HepG2 (cell line): ENCODE measurements at regions not wholly inside any gene's neighbourhood (a gene's known extent, or its start where the extent isn't known, plus 50 kb on each side); places are given as distances from the start of the nearest gene placed in this dataset.

Experiments
- KDM2A ChIP-seq: sonication (generic); formaldehyde crosslinking; IDR thresholded peaks from 2 replicates; pipeline ENCODE4 v1.4.0; 2020; ENCODE audit warnings: low read depth, missing genetic modification reagents, borderline replicate concordance
- KMT2B ChIP-seq: IDR thresholded peaks from 2 replicates; pipeline ENCODE4 v1.6.1; 2016; ENCODE audit warnings: missing genetic modification reagents, missing compliant biosample characterization
- MBNL3 ChIP-seq: fragments of 250-450 bp; sonication (Bioruptor Pico); conservative IDR thresholded peaks from 2 replicates; pipeline ENCODE4 v1.8.0; 2022; ENCODE audit warnings: mild to moderate bottlenecking, inconsistent platforms
- PPARG ChIP-seq: conservative IDR thresholded peaks from 2 replicates; pipeline ENCODE4 v1.6.1; 2016; ENCODE audit warnings: missing biosample characterization, missing genetic modification reagents
- RAD21 ChIP-seq: fragments of 450-650 bp; formaldehyde crosslinking; IDR thresholded peaks from 2 replicates; pipeline ENCODE4 v1.5.0; 2020; ENCODE audit warnings: mild to moderate bottlenecking
- THAP9 ChIP-seq: sonication (generic); formaldehyde crosslinking; IDR thresholded peaks from 2 replicates; pipeline ENCODE4; 2020; ENCODE audit warnings: missing genetic modification reagents, mild to moderate bottlenecking, borderline replicate concordance
- ZNF784 ChIP-seq: sonication (generic); formaldehyde crosslinking; IDR thresholded peaks from 2 replicates; pipeline ENCODE4 v1.5.1; 2020; ENCODE audit warnings: missing genetic modification reagents, mild to moderate bottlenecking, borderline replicate concordance
- TF ChIP-seq, protein P1 (sequence below): sonication (generic); IDR thresholded peaks from 2 replicates; pipeline ENCODE4 v1.6.1; 2016; ENCODE audit warnings: low read depth, borderline replicate concordance
- TF ChIP-seq, protein P2 (sequence below): sonication (generic); formaldehyde crosslinking; conservative IDR thresholded peaks from 2 replicates; pipeline ENCODE4 v1.5.0; 2020; ENCODE audit warnings: missing genetic modification reagents
- TF ChIP-seq, protein P3 (sequence below): sonication (generic); formaldehyde crosslinking; IDR thresholded peaks from 2 replicates; pipeline ENCODE4 v1.4.0; 2020; ENCODE audit warnings: mild to moderate bottlenecking, missing genetic modification reagents

- TF ChIP-seq, protein P1, sequence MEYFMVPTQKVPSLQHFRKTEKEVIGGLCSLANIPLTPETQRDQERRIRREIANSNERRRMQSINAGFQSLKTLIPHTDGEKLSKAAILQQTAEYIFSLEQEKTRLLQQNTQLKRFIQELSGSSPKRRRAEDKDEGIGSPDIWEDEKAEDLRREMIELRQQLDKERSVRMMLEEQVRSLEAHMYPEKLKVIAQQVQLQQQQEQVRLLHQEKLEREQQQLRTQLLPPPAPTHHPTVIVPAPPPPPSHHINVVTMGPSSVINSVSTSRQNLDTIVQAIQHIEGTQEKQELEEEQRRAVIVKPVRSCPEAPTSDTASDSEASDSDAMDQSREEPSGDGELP = peak; percentile 28; the same call in 1 of the 2 replicates
- no peak for TF ChIP-seq MBNL3 (CRISPR knock-in tag)
- no peak for TF ChIP-seq THAP9
- peak; percentile 39; the same call in 1 of the 2 replicates for TF ChIP-seq KDM2A (CRISPR knock-in tag)
- TF ChIP-seq, protein P2, sequence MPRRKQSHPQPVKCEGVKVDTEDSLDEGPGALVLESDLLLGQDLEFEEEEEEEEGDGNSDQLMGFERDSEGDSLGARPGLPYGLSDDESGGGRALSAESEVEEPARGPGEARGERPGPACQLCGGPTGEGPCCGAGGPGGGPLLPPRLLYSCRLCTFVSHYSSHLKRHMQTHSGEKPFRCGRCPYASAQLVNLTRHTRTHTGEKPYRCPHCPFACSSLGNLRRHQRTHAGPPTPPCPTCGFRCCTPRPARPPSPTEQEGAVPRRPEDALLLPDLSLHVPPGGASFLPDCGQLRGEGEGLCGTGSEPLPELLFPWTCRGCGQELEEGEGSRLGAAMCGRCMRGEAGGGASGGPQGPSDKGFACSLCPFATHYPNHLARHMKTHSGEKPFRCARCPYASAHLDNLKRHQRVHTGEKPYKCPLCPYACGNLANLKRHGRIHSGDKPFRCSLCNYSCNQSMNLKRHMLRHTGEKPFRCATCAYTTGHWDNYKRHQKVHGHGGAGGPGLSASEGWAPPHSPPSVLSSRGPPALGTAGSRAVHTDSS (CRISPR knock-in tag) = no peak
- peak; percentile 44; the same call in 1 of the 2 replicates for TF ChIP-seq KMT2B (CRISPR knock-in tag)
- TF ChIP-seq RAD21 (CRISPR knock-in tag) = peak; percentile 71
- TF ChIP-seq ZNF784 (CRISPR knock-in tag) = no peak
- TF ChIP-seq, protein P3, sequence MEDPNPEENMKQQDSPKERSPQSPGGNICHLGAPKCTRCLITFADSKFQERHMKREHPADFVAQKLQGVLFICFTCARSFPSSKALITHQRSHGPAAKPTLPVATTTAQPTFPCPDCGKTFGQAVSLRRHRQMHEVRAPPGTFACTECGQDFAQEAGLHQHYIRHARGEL = no peak
- TF ChIP-seq PPARG = 0 out of 2 replicates have a peak, but pooled peaks have one; percentile 23
Measured at GRCh38 chr4:89640620-89641366, 196.2 kb downstream of the SNCA start (continued).
